ENCODE measurements at regions not wholly inside any gene's neighbourhood (a gene's known extent, or its start where the extent isn't known, plus 50 kb on each side); places are given as distances from the start of the nearest gene placed in this dataset.
"Not testable (repeated sequence)": the region's sequence is repeated elsewhere in the genome, so short reads cannot be mapped to it uniquely, and the experiment has no call there.

DNA sequence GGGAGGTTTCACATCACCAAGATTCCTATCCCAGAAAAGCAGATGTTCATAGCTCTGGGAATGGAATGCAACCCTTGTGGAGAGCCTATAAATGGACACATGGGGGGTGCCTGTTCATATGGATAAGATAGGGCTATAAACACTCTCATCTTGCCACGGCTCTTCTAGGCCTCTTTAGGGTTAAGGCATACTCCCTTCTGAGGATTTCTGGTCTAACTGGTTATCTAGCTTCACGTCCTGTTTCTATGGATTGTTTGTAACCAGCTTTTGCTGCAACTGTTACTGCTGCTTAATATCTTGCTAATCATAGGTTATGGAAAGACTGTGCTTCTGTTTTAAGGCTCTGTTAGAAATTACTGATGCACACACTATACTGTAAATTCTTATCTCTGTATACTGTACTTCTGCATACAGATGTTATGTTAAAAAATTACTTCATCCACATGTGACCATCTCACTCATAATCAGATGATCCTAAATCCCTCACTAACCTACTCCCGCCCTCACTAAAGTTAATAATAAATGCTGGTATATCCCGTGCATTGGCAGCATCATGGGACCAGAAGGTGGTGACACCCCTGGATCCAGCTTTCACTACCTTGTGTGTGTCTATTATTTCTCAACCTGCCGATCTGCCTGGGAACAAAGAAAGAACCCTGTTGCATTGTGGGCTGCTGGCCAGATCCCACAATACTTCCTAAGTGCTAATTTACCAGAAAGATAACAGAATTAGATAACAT is 68.7 kb downstream of the PRKAB2 start:
- not testable (repeated sequence) for TF ChIP-seq ZFP30 (CRISPR knock-in tag; IDR thresholded peaks at IDR 0.05); CREB5 (CRISPR knock-in tag; IDR thresholded peaks at IDR 0.05; ENCODE audit: low read depth); TSHZ2 (CRISPR knock-in tag; IDR thresholded peaks at IDR 0.05); ZFP3 (CRISPR knock-in tag; IDR thresholded peaks at IDR 0.05); ARNTL (CRISPR knock-in tag; IDR thresholded peaks at IDR 0.05; ENCODE audit: borderline replicate concordance, low read depth); OSR1 (CRISPR knock-in tag; IDR thresholded peaks at IDR 0.05); CSRNP3 (CRISPR knock-in tag; IDR thresholded peaks at IDR 0.05)

Measured in SK-N-SH treated with all-trans-retinoic acid at 6 μM for 48 hours (cell line).